ENCODE measurements at regions not wholly inside any gene's neighbourhood (a gene's known extent, or its start where the extent isn't known, plus 50 kb on each side); places are given as distances from the start of the nearest gene placed in this dataset.

GRCh38 chr1:17886838-17887441 lies 131.8 kb downstream of the ACTL8 start:
- WGBS (ENCODE audit: extremely low coverage, insufficient read length, low lambda C conversion rate): no CpG with 5 or more reads among the region's 6 CpGs

More at GRCh38 chr1:17886838-17887441, 131.8 kb downstream of the ACTL8 start:
- Histone ChIP-seq H3K9ac (ENCODE audit: extremely low read depth, insufficient read length, low read length) (no peak overlapping the region), H2BK12ac (ENCODE audit: insufficient read length, low read depth, low read length) (no peak overlapping the region), H2BK20ac (ENCODE audit: low read depth, low read length, poor library complexity, severe bottlenecking) (no peak overlapping the region), H3K23me2 (ENCODE audit: insufficient read length, low read depth, low read length, poor library complexity, severe bottlenecking) (no peaks in the 10 kb centered on the region), H3K4ac (ENCODE audit: low read depth, low read length) (no peak overlapping the region), H3K27me3 (ENCODE audit: insufficient read depth, low read length) (no peaks in the 10 kb centered on the region; the same call in 1 of the 2 replicates), H3K27ac (ENCODE audit: insufficient read length, low read depth, low read length) (no peak overlapping the region), H3K14ac (ENCODE audit: insufficient read depth, low read length) (no peak overlapping the region; the same call in 1 of the 2 replicates), H2AK5ac (ENCODE audit: insufficient read length, low read length) (no peak overlapping the region), H4K20me1 (ENCODE audit: control insufficient read depth, insufficient read depth, insufficient read length) (no peaks in the 10 kb centered on the region), H4K5ac (ENCODE audit: insufficient read length, low read depth, low read length) (no peak overlapping the region), H3K79me1 (ENCODE audit: insufficient read depth, low read depth, low read length, poor library complexity, severe bottlenecking) (no peaks in the 10 kb centered on the region), H3K18ac (ENCODE audit: insufficient read length, low read depth, low read length) (no peak overlapping the region), H3K4me1 (ENCODE audit: insufficient read depth, low read length) (no peaks in the 10 kb centered on the region), H2BK15ac (ENCODE audit: low read depth, low read length) (no peak overlapping the region), H3K9me3 (ENCODE audit: control insufficient read depth, low read depth, low read length) (no peaks in the 10 kb centered on the region), H4K91ac (ENCODE audit: insufficient read length, low read depth, low read length) (no peak overlapping the region), H3K4me2 (ENCODE audit: insufficient read depth, insufficient read length, low read length) (no peak overlapping the region), H2BK5ac (ENCODE audit: insufficient read length, low read length) (no peak overlapping the region), H3K23ac (ENCODE audit: insufficient read length, low read depth, low read length) (no peak overlapping the region), H3T11ph (ENCODE audit: low read length) (no peak overlapping the region), H3K79me2 (ENCODE audit: insufficient read depth, low read length) (no peaks in the 10 kb centered on the region), H2BK120ac (ENCODE audit: low read depth, low read length, poor library complexity, severe bottlenecking) (no peak overlapping the region), H2AFZ (ENCODE audit: low read length) (no peak overlapping the region), H4K8ac (replicated peaks; ENCODE audit: insufficient read length, low read depth, low read length) (no peak overlapping the region), H3K56ac (ENCODE audit: insufficient read length, low read depth, low read length) (no peak overlapping the region)
- H3K27ac Mint-ChIP-seq: no peak overlapping the region; a peak in 1 of 7 replicates
- no peaks in the 10 kb centered on the region for H3K9me3 Mint-ChIP-seq
- H3K4me3 Mint-ChIP-seq: no peak overlapping the region
- no peaks in the 10 kb centered on the region for H3K36me3 Mint-ChIP-seq (ENCODE audit: insufficient read depth in 1 of 3, low read depth in 3 of 3)
- 0 out of 4 replicates have a peak, but pooled peaks cover 0 to 4% of the 10 kb centered on the region in 2 experiments for H3K4me1 Mint-ChIP-seq
- DNase-seq: peak; percentile 8
- peaks cover 47% of the 10 kb centered on the region for H3K27me3 Mint-ChIP-seq (ENCODE audit: low read depth)
- no peak for TF ChIP-seq CTCF (conservative IDR thresholded peaks at IDR 0.05)

Measured in H9 (cell line).